ENCODE measurements at regions not wholly inside any gene's neighbourhood (a gene's known extent, or its start where the extent isn't known, plus 50 kb on each side); places are given as distances from the start of the nearest gene placed in this dataset.

GRCh38 chr18:2391470-2391869, 179.8 kb downstream of the METTL4 start:
- Histone ChIP-seq H4K20me1 (ENCODE audit: insufficient read depth) (no peaks in the 10 kb centered on the region), H3K27ac (ENCODE audit: low read depth, low read length) (no peak overlapping the region), H3K27me3 (ENCODE audit: insufficient read depth, low read length) (no peaks in the 10 kb centered on the region), H3K9me3 (ENCODE audit: control insufficient read depth in 1 of 2, insufficient read depth in 1 of 2, low read depth in 1 of 2, low read length in 2 of 2) (0 out of 4 replicates have a peak, but pooled peaks cover 0 to 4% of the 10 kb centered on the region in 2 experiments), H3K9me2 (ENCODE audit: insufficient read depth) (no peaks in the 10 kb centered on the region), H3K36me3 (ENCODE audit: control insufficient read depth in 1 of 2, insufficient read depth in 2 of 2, low read length in 2 of 2) (no peaks in the 10 kb centered on the region), H3K4me3 (replicated peaks in 1 of 2; ENCODE audit: low read depth in 1 of 2, low read length in 2 of 2) (no peak overlapping the region), H3K4me2 (ENCODE audit: low read length) (no peak overlapping the region), H3K9ac (ENCODE audit: low read length) (no peak overlapping the region), H3K4me1 (ENCODE audit: control insufficient read depth in 1 of 2, insufficient read depth in 2 of 2, low read length in 2 of 2) (no peaks in the 10 kb centered on the region), H2AFZ (ENCODE audit: low read depth, low read length, poor library complexity, severe bottlenecking) (no peak overlapping the region), H3K79me2 (ENCODE audit: insufficient read depth, low read length) (no peaks in the 10 kb centered on the region)
- no TSS peak for BruUV-seq (replicated peaks)
- ChIA-PET POLR2A (no interaction called here), CTCF (no interaction called here), RAD21 (ENCODE audit: low non-redundant PET in 1 of 2, low total read pairs in 2 of 2, uncharacterized antibody in 2 of 2, unreplicated experiment in 2 of 2) (no interaction called here)
- intact Hi-C loops (cut with micrococcal nuclease) = no loop called here
- ATAC-seq = no peak
- no peak for TF ChIP-seq YY1 (IDR thresholded peaks at IDR 0.05; ENCODE audit: extremely low read depth, insufficient replicate concordance, low read depth, low read length)
- no peak for TF ChIP-seq SIN3A (IDR thresholded peaks at IDR 0.05; ENCODE audit: low read depth)
- no peak for TF ChIP-seq EZH2 (IDR thresholded peaks at IDR 0.05)
- DNase-seq (ENCODE audit: low read depth, low spot score) = no peak

- BruUV-seq (replicated peaks) = no TSS peak
- Histone ChIP-seq H3K9me3 (ENCODE audit: control insufficient read depth in 1 of 2, insufficient read depth in 1 of 2, low read depth in 1 of 2, low read length in 2 of 2) (0 out of 4 replicates have a peak, but pooled peaks cover 0 to 4% of the 10 kb centered on the region in 2 experiments), H3K27me3 (ENCODE audit: insufficient read depth, low read length) (no peaks in the 10 kb centered on the region), H3K4me3 (replicated peaks in 1 of 2; ENCODE audit: low read depth in 1 of 2, low read length in 2 of 2) (no peak overlapping the region), H4K20me1 (ENCODE audit: insufficient read depth) (no peaks in the 10 kb centered on the region), H3K4me1 (ENCODE audit: control insufficient read depth in 1 of 2, insufficient read depth in 2 of 2, low read length in 2 of 2) (no peaks in the 10 kb centered on the region), H3K4me2 (ENCODE audit: low read length) (no peak overlapping the region), H3K36me3 (ENCODE audit: control insufficient read depth in 1 of 2, insufficient read depth in 2 of 2, low read length in 2 of 2) (no peaks in the 10 kb centered on the region), H3K79me2 (ENCODE audit: insufficient read depth, low read length) (no peaks in the 10 kb centered on the region), H2AFZ (ENCODE audit: low read depth, low read length, poor library complexity, severe bottlenecking) (no peak overlapping the region), H3K27ac (ENCODE audit: low read depth, low read length) (no peak overlapping the region), H3K9ac (ENCODE audit: low read length) (no peak overlapping the region), H3K9me2 (ENCODE audit: insufficient read depth) (no peaks in the 10 kb centered on the region)
- POLR2A ChIA-PET = no interaction called here
- no peak for TF ChIP-seq CEBPB (IDR thresholded peaks at IDR 0.05; ENCODE audit: low read depth)
- no peak for TF ChIP-seq ZFX (IDR thresholded peaks at IDR 0.05)
- TF ChIP-seq ZNF274 (IDR thresholded peaks at IDR 0.05; ENCODE audit: low read depth, low read length) = no peak
- TF ChIP-seq FOSL1 (IDR thresholded peaks at IDR 0.05; ENCODE audit: low read depth) = no peak
- TF ChIP-seq SIN3A (IDR thresholded peaks at IDR 0.05; ENCODE audit: low read depth) = no peak
- no peak for TF ChIP-seq EZH2 (IDR thresholded peaks at IDR 0.05)
- TF ChIP-seq JUND (IDR thresholded peaks at IDR 0.05) = no peak
- no peak for TF ChIP-seq MAX (IDR thresholded peaks at IDR 0.05)
- TF ChIP-seq SRF (IDR thresholded peaks at IDR 0.05; ENCODE audit: low read depth) = no peak
- TF ChIP-seq RAD21 (IDR thresholded peaks at IDR 0.05; ENCODE audit: low read depth) = no peak
- no peak for TF ChIP-seq CTCF (IDR thresholded peaks at IDR 0.05 in 2 of 3, conservative IDR thresholded peaks at IDR 0.05 in 1 of 3; ENCODE audit: borderline replicate concordance in 1 of 3, insufficient read depth in 1 of 3, low read depth in 2 of 3, low read length in 2 of 3)
- no peak for ATAC-seq
- intact Hi-C loops (cut with micrococcal nuclease) = no loop called here
- RAD21 ChIA-PET (ENCODE audit: low non-redundant PET in 1 of 2, low total read pairs in 2 of 2, uncharacterized antibody in 2 of 2, unreplicated experiment in 2 of 2) = no interaction called here
- CTCF ChIA-PET = no interaction called here
- DNase-seq (ENCODE audit: low read depth, low spot score) = no peak
These were observed 178.9 kb downstream of the METTL4 start for GRCh38 chr18:2392446-2392845.
